Trophoblast cell (in vitro differentiated cells and primary cell): ENCODE measurements at regions not wholly inside any gene's neighbourhood (a gene's known extent, or its start where the extent isn't known, plus 50 kb on each side); places are given as distances from the start of the nearest gene placed in this dataset.

Experiments used
- DNase-seq, 2 donors: peaks; one replicate each; pipeline ENCODE4 v3.0.0-alpha.2; 2016
- H2AFZ ChIP-seq: 2 replicates; pipeline ENCODE4 v1.6.1; 2013; ENCODE audit warnings: low read length, moderate library complexity, mild to moderate bottlenecking; ENCODE audit not compliant: insufficient read depth, poor library complexity
- H2AK5ac ChIP-seq: 2 replicates; pipeline ENCODE4 v1.6.1; 2013; ENCODE audit warnings: mild to moderate bottlenecking, low read length
- H2BK120ac ChIP-seq: 2 replicates; pipeline ENCODE4 v1.6.1; 2013; ENCODE audit warnings: low read length, mild to moderate bottlenecking, moderate library complexity; ENCODE audit not compliant: insufficient read depth, poor library complexity
- H2BK12ac ChIP-seq: 2 replicates; pipeline ENCODE4 v1.6.1; 2013; ENCODE audit warnings: mild to moderate bottlenecking, low read length, moderate library complexity
- H2BK5ac ChIP-seq: 2 replicates; pipeline ENCODE4 v1.6.1; 2013; ENCODE audit warnings: low read length, low read depth, moderate library complexity, mild to moderate bottlenecking; ENCODE audit not compliant: poor library complexity
- H3K14ac ChIP-seq: 2 replicates; pipeline ENCODE4 v1.6.1; 2013; ENCODE audit warnings: mild to moderate bottlenecking, low read length
- H3K18ac ChIP-seq: 2 replicates; pipeline ENCODE4 v1.6.1; 2013; ENCODE audit warnings: mild to moderate bottlenecking, low read length
- H3K23ac ChIP-seq: 2 replicates; pipeline ENCODE4 v1.6.1; 2013; ENCODE audit warnings: low read length
- H3K27ac ChIP-seq: 2 replicates; pipeline ENCODE4 v1.5.1; 2013; ENCODE audit warnings: low read depth, mild to moderate bottlenecking, inconsistent platforms, low read length, moderate library complexity
- H3K27me3 ChIP-seq: 2 replicates; pipeline ENCODE4 v1.6.1; 2013; ENCODE audit warnings: inconsistent platforms, mild to moderate bottlenecking, low read length, moderate library complexity; ENCODE audit not compliant: insufficient read depth
- H3K36me3 ChIP-seq, 2 experiments: 1 replicate in 1 of 2; 2 replicates in 1 of 2; pipeline ENCODE4 v1.6.1; 2013; ENCODE audit warnings: low read length in 2 of 2, mild to moderate bottlenecking in 2 of 2, moderate library complexity in 1 of 2; ENCODE audit not compliant: insufficient read depth in 2 of 2, control insufficient read depth in 1 of 2
- H3K4ac ChIP-seq: 2 replicates; pipeline ENCODE4 v1.6.1; 2013; ENCODE audit warnings: low read depth, mild to moderate bottlenecking, low read length, moderate library complexity
- H3K4me1 ChIP-seq, 2 experiments: 1 replicate in 1 of 2; 2 replicates in 1 of 2; pipeline ENCODE4 v1.6.1; 2013; ENCODE audit warnings: low read length in 2 of 2, mild to moderate bottlenecking in 2 of 2, moderate library complexity in 1 of 2; ENCODE audit not compliant: insufficient read depth in 2 of 2, control insufficient read depth in 1 of 2
- H3K4me2 ChIP-seq: 2 replicates; pipeline ENCODE4 v1.6.1; 2013; ENCODE audit warnings: inconsistent platforms, mild to moderate bottlenecking, low read length, moderate library complexity
- H3K4me3 ChIP-seq: 2 replicates; pipeline ENCODE4 v1.5.1; 2013; ENCODE audit warnings: mild to moderate bottlenecking, low read depth, low read length, inconsistent platforms
- H3K79me1 ChIP-seq: one replicate; pipeline ENCODE4 v1.6.1; 2013; ENCODE audit warnings: low read length
- H3K79me2 ChIP-seq: 2 replicates; pipeline ENCODE4 v1.6.1; 2013; ENCODE audit warnings: low read length, mild to moderate bottlenecking; ENCODE audit not compliant: control insufficient read depth, insufficient read depth, poor library complexity
- H3K9ac ChIP-seq: 2 replicates; pipeline ENCODE4 v1.6.1; 2013; ENCODE audit warnings: mild to moderate bottlenecking, low read length
- H3K9me3 ChIP-seq: 2 replicates; pipeline ENCODE4 v1.6.1; 2013; ENCODE audit warnings: low read depth, mild to moderate bottlenecking, control low read depth, inconsistent platforms, low read length; ENCODE audit not compliant: insufficient read depth
- H4K12ac ChIP-seq: 2 replicates; pipeline ENCODE4 v1.6.1; 2013; ENCODE audit warnings: low read depth, mild to moderate bottlenecking, low read length, moderate library complexity
- H4K8ac ChIP-seq: 2 replicates; pipeline ENCODE4 v1.6.1; 2013; ENCODE audit warnings: low read depth, mild to moderate bottlenecking, low read length, moderate library complexity
- H4K91ac ChIP-seq: one replicate; pipeline ENCODE4 v1.6.1; 2013; ENCODE audit warnings: low read depth, mild to moderate bottlenecking, low read length, moderate library complexity
- WGBS: extraction: QIAGEN DNeasy Blood & Tissue Kit; methylation state at CpG from one replicate; pipeline ENCODE4 v1.1.7; 2013; ENCODE audit warnings: missing lambda C conversion rate; ENCODE audit not compliant: insufficient read length, insufficient coverage; ENCODE audit errors: extremely low coverage; 5-methylcytosine and 5-hydroxymethylcytosine counted together

DNA sequence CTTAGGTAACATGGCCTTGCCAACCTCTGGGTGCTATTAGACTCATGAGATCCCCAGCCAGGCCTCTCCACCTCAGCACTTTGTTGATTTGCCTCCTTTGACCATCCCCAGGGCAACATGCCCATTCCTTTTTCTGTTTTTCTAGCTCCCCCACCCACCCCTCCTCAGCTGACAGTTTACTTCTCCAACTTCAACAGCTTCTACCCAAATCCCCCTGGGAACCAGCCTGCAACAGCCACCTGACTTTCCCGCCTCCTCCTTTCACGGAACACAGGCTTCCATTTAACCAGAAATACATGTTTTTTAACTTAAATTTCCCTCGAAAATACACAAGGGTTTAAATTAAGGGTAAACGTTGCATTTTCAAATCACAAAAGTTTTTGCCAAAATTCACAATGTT, 117.3 kb downstream of the DLEU7 start:
- Histone ChIP-seq H3K79me2 (no peaks in the 10 kb centered on the region), H3K23ac (no peak overlapping the region), H3K18ac (no peak overlapping the region), H3K27ac (no peak overlapping the region), H4K12ac (no peak overlapping the region), H3K4ac (no peak overlapping the region), H2AFZ (no peak overlapping the region), H2BK5ac (no peak overlapping the region), H3K36me3 (peaks cover 0 to 2% of the 10 kb centered on the region in 2 experiments), H3K27me3 (no peaks in the 10 kb centered on the region), H2AK5ac (no peak overlapping the region), H3K9me3 (no peaks in the 10 kb centered on the region), H2BK12ac (no peak overlapping the region), H2BK120ac (no peak overlapping the region), H3K4me2 (no peak overlapping the region), H3K9ac (no peak overlapping the region), H3K79me1 (no peaks in the 10 kb centered on the region), H4K91ac (no peak overlapping the region), H3K4me3 (no peak overlapping the region), H4K8ac (no peak overlapping the region), H3K4me1 (no peaks in the 10 kb centered on the region), H3K14ac (no peak overlapping the region)
- no peak for DNase-seq
- WGBS = no CpG with 5 or more reads among the region's 4 CpGs

GRCh38 chr13:50729177-50729576, 114.3 kb downstream of the DLEU7 start:
- Histone ChIP-seq H4K8ac (no peak overlapping the region), H3K4me2 (no peak overlapping the region), H4K12ac (no peak overlapping the region), H2BK5ac (no peak overlapping the region), H3K79me2 (no peaks in the 10 kb centered on the region), H3K14ac (no peak overlapping the region), H3K4me3 (no peak overlapping the region), H3K9ac (no peak overlapping the region), H3K18ac (no peak overlapping the region), H3K79me1 (no peaks in the 10 kb centered on the region), H2AK5ac (no peak overlapping the region), H3K23ac (no peak overlapping the region), H3K27me3 (no peaks in the 10 kb centered on the region), H3K4ac (no peak overlapping the region), H2AFZ (no peak overlapping the region), H4K91ac (no peak overlapping the region), H2BK120ac (no peak overlapping the region), H3K4me1 (no peaks in the 10 kb centered on the region), H3K36me3 (peaks cover 0 to 2% of the 10 kb centered on the region in 2 experiments), H2BK12ac (no peak overlapping the region), H3K9me3 (no peaks in the 10 kb centered on the region), H3K27ac (no peak overlapping the region)
- no peak for DNase-seq

- Histone ChIP-seq H3K23ac (no peak overlapping the region), H3K9ac (no peak overlapping the region), H3K27me3 (no peaks in the 10 kb centered on the region), H2BK5ac (no peak overlapping the region), H2AFZ (no peak overlapping the region), H3K36me3 (peaks cover 0 to 2% of the 10 kb centered on the region in 2 experiments), H3K79me2 (no peaks in the 10 kb centered on the region), H3K18ac (no peak overlapping the region), H3K27ac (no peak overlapping the region), H4K91ac (peak overlapping the region; percentile 21), H4K8ac (no peak overlapping the region), H3K4me3 (no peak overlapping the region), H2BK120ac (peak overlapping the region; percentile 11), H3K4ac (no peak overlapping the region), H2BK12ac (peak overlapping the region; percentile 53), H3K4me2 (no peak overlapping the region), H3K9me3 (no peaks in the 10 kb centered on the region), H3K14ac (no peak overlapping the region), H2AK5ac (no peak overlapping the region), H3K4me1 (no peaks in the 10 kb centered on the region), H4K12ac (no peak overlapping the region), H3K79me1 (no peaks in the 10 kb centered on the region)
- DNase-seq = no peak
- no CpG with 5 or more reads among the region's 4 CpGs for WGBS
Observed at GRCh38 chr13:50730496-50731351, 112.8 kb downstream of the DLEU7 start.

DNA sequence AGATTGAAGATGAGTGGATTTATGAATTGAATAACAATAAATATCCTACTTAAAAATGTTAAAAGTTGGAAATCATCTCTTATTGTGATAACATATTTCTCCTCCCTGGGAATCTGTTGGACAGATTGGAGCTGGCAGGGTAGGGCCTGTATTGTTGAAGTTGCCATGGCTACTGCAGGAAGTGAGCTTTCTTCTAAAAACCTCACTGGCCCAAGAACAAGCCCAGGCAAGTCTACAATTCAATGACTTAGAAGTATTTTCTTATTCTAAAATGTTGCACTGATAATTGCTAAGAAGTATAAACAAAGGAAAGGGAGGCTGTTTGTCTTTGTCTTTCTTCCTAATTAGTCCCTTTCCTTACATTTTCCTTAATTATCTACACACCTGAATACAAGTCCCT, 112.1 kb downstream of the DLEU7 start:
- no peak overlapping the region for H3K27ac ChIP-seq
- H4K12ac ChIP-seq = no peak overlapping the region
- no peak overlapping the region for H2AK5ac ChIP-seq
- no peak overlapping the region for H2BK5ac ChIP-seq
- no peak overlapping the region for H3K4ac ChIP-seq
- no peak overlapping the region for H3K4me2 ChIP-seq
- no peaks in the 10 kb centered on the region for H3K4me1 ChIP-seq
- H3K23ac ChIP-seq = no peak overlapping the region
- peaks cover 0 to 2% of the 10 kb centered on the region in 2 experiments for H3K36me3 ChIP-seq
- H3K79me2 ChIP-seq = no peaks in the 10 kb centered on the region
- no peak overlapping the region for H4K91ac ChIP-seq
- no peak overlapping the region for H4K8ac ChIP-seq
- H3K18ac ChIP-seq = no peak overlapping the region
- H2BK120ac ChIP-seq = no peak overlapping the region
- H3K79me1 ChIP-seq = no peaks in the 10 kb centered on the region
- H2AFZ ChIP-seq = no peak overlapping the region
- H2BK12ac ChIP-seq = no peak overlapping the region
- no peak overlapping the region for H3K4me3 ChIP-seq
- no peak overlapping the region for H3K9ac ChIP-seq
- peak; percentile 8 to 65 for DNase-seq
- H3K27me3 ChIP-seq = no peaks in the 10 kb centered on the region
- no peak overlapping the region for H3K14ac ChIP-seq
- H3K9me3 ChIP-seq = no peaks in the 10 kb centered on the region
